GM18870 (cell line): ENCODE measurements at regions not wholly inside any gene's neighbourhood (a gene's known extent, or its start where the extent isn't known, plus 50 kb on each side); places are given as distances from the start of the nearest gene placed in this dataset.

Experiments
- ATAC-seq: cut with Tn5 transposase; IDR thresholded peaks from one replicate; pipeline ENCODE4 v1.9.1; 2021; ENCODE audit warnings: moderate library complexity; ENCODE audit not compliant: unreplicated experiment

- ATAC-seq = no peak
Measured at GRCh38 chr11:127627629-127628457, 627.3 kb upstream of the KIRREL3 start.

DNA sequence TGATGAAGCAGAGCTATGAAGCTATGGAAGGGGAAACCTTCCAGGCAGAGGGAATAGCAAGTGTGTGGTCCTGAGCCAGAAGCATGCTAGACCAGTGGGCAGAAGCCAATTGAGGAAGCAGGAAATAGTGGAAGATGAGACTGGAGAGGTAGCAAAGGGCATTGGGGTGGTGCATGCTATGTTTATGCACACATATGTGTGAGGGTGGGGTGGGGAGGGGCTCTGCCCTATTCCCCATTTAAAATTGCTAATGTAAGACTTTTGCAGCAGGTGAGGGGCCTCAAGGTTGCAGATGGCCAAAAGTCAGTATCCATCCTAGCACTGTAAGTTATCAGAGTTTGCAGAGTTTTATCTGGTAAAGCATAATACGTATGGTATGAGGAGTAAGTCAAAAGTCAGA lies 626.6 kb upstream of the KIRREL3 start:
- no peak for ATAC-seq

GRCh38 chr11:127625402-127625801 lies 624.8 kb upstream of the KIRREL3 start:
- no peak for ATAC-seq

DNA sequence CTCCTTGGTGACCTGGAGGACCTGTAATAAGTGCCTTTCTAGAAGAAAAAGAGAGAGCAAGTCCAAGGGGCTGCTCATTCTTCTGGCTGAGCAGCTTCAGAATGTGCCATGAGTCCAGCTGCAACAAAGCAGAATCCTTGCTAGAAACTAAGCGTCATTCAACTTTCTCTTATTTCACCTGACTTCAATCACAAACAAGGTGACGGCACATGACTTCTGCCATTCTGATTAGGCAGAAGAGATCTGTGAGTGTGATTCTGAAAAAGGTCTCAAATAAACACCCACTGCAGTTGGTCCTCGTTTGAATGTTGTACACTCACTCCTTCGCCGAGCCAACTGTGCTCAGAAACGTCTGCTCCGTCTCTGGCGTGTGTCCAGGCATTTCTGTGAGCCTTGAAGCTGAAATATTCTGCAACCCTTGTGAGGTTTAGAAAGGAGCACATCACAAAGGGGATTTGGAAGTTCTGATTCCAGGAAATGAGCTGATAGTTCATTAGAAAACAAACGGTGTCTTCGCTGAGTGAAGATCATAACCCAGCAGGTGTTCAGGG lies 623.8 kb upstream of the KIRREL3 start:
- ATAC-seq = no peak

GRCh38 chr11:127622686-127623085 lies 622.1 kb upstream of the KIRREL3 start:
- ATAC-seq = no peak

DNA sequence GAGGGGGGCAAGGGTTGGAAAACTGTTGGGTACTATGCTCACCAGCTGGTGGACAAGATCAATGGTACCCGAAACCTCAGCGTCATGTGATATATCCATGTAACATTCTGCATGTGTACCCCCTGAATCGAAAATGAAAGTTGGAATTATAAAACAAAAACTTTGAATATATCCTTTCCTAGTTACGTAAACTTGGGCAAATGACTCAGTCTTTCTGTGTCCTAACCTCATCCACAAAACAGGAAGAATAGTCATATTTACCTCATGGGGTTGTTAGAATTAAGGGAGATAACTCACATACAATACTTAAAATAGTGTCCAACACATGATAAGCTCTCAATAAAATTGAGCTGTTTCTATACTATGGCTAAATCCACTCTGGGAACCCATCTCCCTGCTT lies 620.1 kb upstream of the KIRREL3 start:
- no peak for ATAC-seq

DNA sequence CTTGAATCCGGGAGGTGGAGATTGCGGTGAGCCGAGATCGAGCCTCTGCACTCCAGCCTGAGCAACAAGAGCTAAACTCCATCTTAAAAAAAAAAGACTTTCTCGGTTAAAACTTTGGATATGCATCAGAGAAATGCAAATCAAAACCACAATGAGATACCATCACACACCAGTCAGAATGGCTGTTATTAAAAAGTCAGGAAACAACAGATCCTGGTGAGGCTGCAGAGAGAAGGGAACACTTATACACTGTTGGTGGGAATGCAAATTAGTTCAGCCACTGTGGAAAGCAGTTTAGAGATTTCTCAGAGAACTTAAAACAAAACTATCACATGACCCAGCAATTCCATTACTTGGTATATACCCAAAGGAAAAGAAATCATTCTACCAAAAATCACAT lies 619.4 kb upstream of the KIRREL3 start:
- no peak for ATAC-seq

DNA sequence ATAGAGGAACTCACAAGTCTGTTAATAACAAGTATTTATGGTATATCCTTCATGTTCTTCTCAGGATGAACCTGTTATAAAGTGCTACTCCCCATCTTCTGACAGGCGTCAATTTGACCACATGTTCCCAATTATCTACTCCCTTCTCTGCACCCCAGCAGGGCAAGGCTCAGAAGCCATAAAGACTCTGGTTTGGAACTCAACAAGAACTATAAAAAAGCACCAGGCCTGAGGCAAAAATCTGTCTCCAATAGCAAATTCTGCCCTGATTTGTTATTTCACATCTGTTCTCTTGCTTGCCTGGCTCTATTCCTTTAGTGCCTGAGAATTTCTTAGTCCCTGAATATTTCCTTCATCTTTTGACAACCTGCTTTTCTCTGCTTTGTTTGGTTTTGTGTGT lies 618.2 kb upstream of the KIRREL3 start:
- ATAC-seq = no peak

GRCh38 chr11:127616158-127616557 lies 615.6 kb upstream of the KIRREL3 start:
- no peak for ATAC-seq

GRCh38 chr11:127612607-127613006 lies 612.0 kb upstream of the KIRREL3 start:
- ATAC-seq = no peak

DNA sequence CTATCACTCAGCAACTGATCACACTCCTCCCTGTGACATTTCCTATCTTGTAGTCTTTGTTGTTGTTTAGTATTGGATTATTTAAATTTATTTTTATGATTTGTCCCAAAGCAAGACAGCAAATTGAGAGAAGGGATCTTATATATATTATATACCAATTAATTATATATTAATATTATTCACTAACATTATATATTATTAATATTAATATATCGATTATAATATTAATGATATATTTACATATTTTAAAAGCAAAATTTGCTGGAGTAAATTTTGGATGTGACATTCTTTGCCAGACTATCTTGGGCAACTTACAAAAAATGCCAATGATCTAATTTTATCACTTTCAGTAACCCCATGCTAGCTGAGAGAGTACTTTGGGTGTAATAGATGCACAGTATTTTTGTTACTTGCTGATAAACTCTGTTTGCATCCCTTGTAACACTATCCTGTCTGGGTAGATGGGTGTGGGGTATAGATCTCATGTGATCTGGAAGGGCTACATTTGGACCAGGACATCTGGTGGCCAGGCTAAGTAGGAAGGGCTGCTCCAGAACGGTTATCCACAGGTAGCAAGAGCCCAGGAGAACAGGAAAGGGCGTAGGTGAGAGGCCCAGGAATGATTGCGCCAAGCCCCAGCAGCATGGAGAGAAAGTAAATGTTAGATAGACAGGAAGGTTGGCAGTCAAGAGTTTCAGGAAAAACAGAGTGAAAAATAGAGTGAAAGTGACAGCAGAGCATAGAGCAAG lies 608.6 kb upstream of the KIRREL3 start:
- no peak for ATAC-seq

DNA sequence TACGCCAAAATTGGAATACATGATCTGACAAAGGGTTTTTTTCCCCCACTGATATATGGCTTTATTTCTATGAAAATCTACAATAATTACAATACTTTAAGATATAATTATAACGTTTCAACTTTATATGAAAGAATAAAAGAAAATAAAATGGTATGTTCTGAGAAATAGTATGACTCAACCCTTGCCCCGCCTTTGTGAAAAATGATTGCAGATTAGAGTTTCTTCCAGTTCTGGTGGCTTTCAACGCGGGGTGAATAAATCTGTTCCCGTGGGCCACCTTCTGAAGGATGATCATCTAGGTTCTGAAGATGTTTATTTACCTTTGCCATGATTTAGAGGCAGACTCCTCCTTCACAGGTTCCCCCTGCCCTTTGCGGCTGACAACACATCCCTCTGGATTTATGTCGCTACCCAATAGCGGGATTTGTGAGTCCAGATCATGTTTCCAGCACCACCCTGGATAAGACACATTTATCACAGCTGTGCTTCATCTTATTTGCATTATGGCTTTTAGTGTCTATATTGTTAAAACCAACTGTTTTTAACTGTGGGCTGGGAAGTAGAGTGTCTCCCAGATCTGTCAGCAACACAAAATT lies 607.0 kb upstream of the KIRREL3 start:
- no peak for ATAC-seq

GRCh38 chr11:127601578-127601977 lies 601.0 kb upstream of the KIRREL3 start:
- ATAC-seq = no peak

- no peak for ATAC-seq
Measured at GRCh38 chr11:127600674-127601073, 600.1 kb upstream of the KIRREL3 start.

- ATAC-seq = no peak
Measured at GRCh38 chr11:127598476-127598875, 597.9 kb upstream of the KIRREL3 start.

GRCh38 chr11:127596433-127596832 lies 595.9 kb upstream of the KIRREL3 start:
- ATAC-seq = no peak

DNA sequence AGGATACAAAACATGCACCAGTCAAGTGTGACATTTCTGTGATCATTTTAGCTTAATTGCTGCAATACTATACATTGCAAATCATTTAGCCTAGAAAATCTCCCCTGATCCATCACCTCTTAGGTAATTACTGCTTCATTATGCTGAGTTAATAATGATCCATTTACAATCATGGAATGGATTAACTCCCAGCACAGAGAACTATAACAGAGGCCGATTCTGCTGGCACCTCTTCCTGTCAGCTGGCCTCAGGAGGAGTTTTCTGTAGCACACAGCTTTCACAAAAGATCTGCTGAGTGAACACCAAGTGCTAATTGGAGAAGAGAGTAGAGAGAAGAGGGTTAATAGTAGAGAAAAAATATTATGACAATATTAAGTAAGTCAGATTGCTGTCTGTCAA lies 591.8 kb upstream of the KIRREL3 start:
- ATAC-seq = no peak

DNA sequence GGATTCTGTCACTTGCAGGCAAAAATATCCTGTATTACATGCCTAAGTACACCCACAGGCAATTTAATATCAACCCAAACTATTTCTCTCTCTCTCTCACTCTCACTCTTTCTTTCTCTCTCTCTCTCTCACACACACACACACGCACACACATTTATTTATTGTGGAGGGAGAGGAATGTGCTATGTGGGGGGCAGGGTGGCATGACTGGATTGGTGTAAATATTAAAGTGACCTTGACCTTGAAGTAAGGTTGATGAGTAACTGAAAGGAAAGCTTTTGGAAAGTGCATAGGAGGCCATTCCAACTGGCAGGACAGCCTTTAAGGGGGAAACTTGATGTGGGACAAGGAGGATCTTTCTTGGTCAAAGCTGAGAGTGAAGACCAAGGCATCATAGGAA lies 589.7 kb upstream of the KIRREL3 start:
- no peak for ATAC-seq

DNA sequence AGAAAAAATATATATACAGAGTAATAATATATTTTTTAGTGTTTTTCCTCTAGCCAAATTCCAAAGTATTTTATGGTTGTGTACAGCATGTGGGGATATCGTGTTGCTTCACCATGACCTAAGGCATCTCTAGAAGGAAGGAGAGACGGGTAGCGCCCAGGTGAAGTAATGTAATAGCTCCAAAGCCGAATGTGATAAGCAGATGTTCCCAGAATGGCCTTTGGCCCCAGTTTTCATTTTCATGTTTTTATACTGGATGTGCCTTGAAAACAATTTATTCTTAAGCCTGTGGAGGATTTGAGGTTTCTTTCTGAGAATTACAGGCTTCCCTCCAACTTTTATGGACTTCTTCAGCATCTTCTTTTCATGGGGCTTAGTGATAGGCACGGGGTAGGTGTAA lies 587.9 kb upstream of the KIRREL3 start:
- ATAC-seq = no peak

DNA sequence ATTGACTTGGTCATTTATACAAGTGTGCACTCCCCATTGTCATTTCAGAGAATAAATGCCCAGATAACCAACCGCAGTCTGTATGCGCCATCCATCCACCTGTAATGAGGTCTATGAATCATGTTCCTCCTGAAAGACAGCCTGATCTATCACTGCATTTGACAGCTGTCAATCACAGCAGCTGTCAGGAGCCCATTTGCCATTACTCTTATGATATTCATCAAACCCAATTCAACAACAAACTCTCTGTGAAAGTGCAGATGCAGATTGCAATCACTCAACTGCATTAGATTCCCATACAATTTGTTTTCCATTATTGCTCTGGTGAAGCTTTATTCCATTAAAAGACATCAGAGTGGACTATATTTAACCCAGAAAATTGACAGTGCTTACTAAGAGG lies 586.9 kb upstream of the KIRREL3 start:
- no peak for ATAC-seq

DNA sequence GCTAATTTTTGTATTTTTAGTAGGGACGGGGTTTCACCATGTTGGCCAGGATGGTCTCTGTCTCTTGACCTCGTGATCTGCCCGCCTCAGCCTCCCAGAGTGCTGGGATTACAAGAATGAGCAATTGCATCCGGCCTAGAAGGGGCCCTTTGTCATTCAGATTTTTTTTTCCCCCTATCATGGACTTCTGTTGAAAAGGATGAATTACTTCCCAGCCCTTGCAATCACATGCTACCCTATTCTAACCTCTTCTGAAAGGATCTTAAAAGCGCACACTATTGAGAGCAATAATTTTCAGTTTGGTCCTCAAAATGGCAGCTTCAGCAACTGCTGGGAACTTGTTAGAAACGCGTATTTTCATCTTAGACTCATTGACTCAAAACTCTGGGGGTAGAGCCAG lies 575.6 kb upstream of the KIRREL3 start:
- no peak for ATAC-seq

- ATAC-seq = no peak
Measured at GRCh38 chr11:127574478-127574877, 573.9 kb upstream of the KIRREL3 start.
